HFF-Myc (cell line): ENCODE measurements at regions not wholly inside any gene's neighbourhood (a gene's known extent, or its start where the extent isn't known, plus 50 kb on each side); places are given as distances from the start of the nearest gene placed in this dataset.

Experiments used
- DNase-seq: peaks from one replicate; pipeline ENCODE4 v3.0.0-alpha.2; 2011; ENCODE audit warnings: low read depth; ENCODE audit errors: extremely low read depth
- H3K4me3 ChIP-seq: replicated peaks from 2 replicates; pipeline ENCODE4 v1.5.1; 2011; ENCODE audit warnings: low read depth, mild to moderate bottlenecking, control low read depth, low read length
- CTCF ChIP-seq: IDR thresholded peaks from 2 replicates; pipeline ENCODE4 v1.5.1; 2012; ENCODE audit warnings: mild to moderate bottlenecking, low read depth, low read length, control low read depth; ENCODE audit errors: missing control alignments

- H3K4me3 ChIP-seq: no peak overlapping the region
- TF ChIP-seq CTCF: no peak
- DNase-seq: no peak
Measured at GRCh38 chr5:152277936-152278335, 127.1 kb downstream of the NMUR2 start.

GRCh38 chr5:152274224-152274623, 130.9 kb downstream of the NMUR2 start:
- no peak for DNase-seq
- TF ChIP-seq CTCF: no peak
- no peak overlapping the region for H3K4me3 ChIP-seq

- TF ChIP-seq CTCF: no peak
- H3K4me3 ChIP-seq: no peak overlapping the region
- no peak for DNase-seq
Measured at GRCh38 chr5:152271420-152271819, 133.7 kb downstream of the NMUR2 start.

GRCh38 chr5:152270096-152270495, 135.0 kb downstream of the NMUR2 start:
- H3K4me3 ChIP-seq: no peak overlapping the region
- DNase-seq: no peak
- TF ChIP-seq CTCF: no peak

- no peak for TF ChIP-seq CTCF
- DNase-seq: no peak
- no peak overlapping the region for H3K4me3 ChIP-seq
Measured at GRCh38 chr5:152269533-152269932, 135.5 kb downstream of the NMUR2 start.

- no peak overlapping the region for H3K4me3 ChIP-seq
- TF ChIP-seq CTCF: no peak
- no peak for DNase-seq
Measured at GRCh38 chr5:152264645-152265254, 140.3 kb downstream of the NMUR2 start.

GRCh38 chr5:152262667-152263066, 142.4 kb downstream of the NMUR2 start:
- no peak for DNase-seq
- TF ChIP-seq CTCF: no peak
- no peak overlapping the region for H3K4me3 ChIP-seq
